HG02938 (cell line): ENCODE measurements at regions not wholly inside any gene's neighbourhood (a gene's known extent, or its start where the extent isn't known, plus 50 kb on each side); places are given as distances from the start of the nearest gene placed in this dataset.

ENCODE experiments used
- ATAC-seq: cut with Tn5 transposase; IDR thresholded peaks from one replicate; pipeline ENCODE4 v1.9.1; 2021; ENCODE audit warnings: mild to moderate bottlenecking, moderate library complexity; ENCODE audit not compliant: unreplicated experiment

- ATAC-seq, result no peak
Measured at GRCh38 chr6:19757036-19757435, 80.1 kb upstream of the ID4 start.

GRCh38 chr6:19759117-19759880, 77.9 kb upstream of the ID4 start:
- ATAC-seq, result no peak

- no peak for ATAC-seq
Measured at GRCh38 chr6:19761121-19761520, 76.0 kb upstream of the ID4 start.

- no peak for ATAC-seq
Measured at GRCh38 chr6:19771753-19772336, 65.3 kb upstream of the ID4 start.

- no peak for ATAC-seq
Measured at GRCh38 chr6:19772891-19773290, 64.3 kb upstream of the ID4 start.

- no peak for ATAC-seq
Measured at GRCh38 chr6:19781269-19781668, 55.9 kb upstream of the ID4 start.

GRCh38 chr6:19782588-19782987, 54.6 kb upstream of the ID4 start:
- no peak for ATAC-seq
